K562 (cell line): ENCODE measurements at regions not wholly inside any gene's neighbourhood (a gene's known extent, or its start where the extent isn't known, plus 50 kb on each side); places are given as distances from the start of the nearest gene placed in this dataset.
A peak's percentile ranks its signal among the peaks of the same experiment; 100 is the strongest.

Experiments
- ATAC-seq: fragments of 200-7000 bp; cut with Tn5 transposase; 3 replicates; pipeline ENCODE4 v1.9.1; 2020; ENCODE audit warnings: moderate library complexity
- BruUV-seq: library from RNA; stranded (reverse); fragments of 400-500 nt; replicated peaks from 2 replicates; lab custom pipeline; 2021; lab: Mats Ljungman, UMichigan
- CTCF ChIA-PET: fragments of 300-600 bp; formaldehyde crosslinking; extraction: SDS; loops from one replicate; lab custom pipeline; 2021; ENCODE audit warnings: low intra/inter-chr PET ratio; lab: Yijun Ruan, JAX
- POLR2A ChIA-PET: fragments of 300-600, 350-650 bp; sonication (Branson Sonifier 250); formaldehyde crosslinking; extraction: SDS; loops from one replicate; lab custom pipeline; 2021; ENCODE audit warnings: antibody characterized with exemption, inconsistent platforms; lab: Yijun Ruan, JAX
- DNase-seq, 4 experiments: peaks; one replicate each; pipeline versions ENCODE4 v3.0.0 to v3.0.0-alpha.2; 2011 to 2018; ENCODE audit warnings: low spot score in 3 of 4, mixed read lengths in 3 of 4; ENCODE audit errors: extremely low read depth in 1 of 4
- FAIRE-seq: peaks from 2 replicates; lab custom pipeline; 2011; peaks lifted over from hg19 to GRCh38; lab: Jason Lieb, UNC
- H2AFZ ChIP-seq: 2 replicates; pipeline ENCODE4 v1.6.0; 2011; ENCODE audit warnings: low read depth, low read length, control low read depth, inconsistent platforms
- H3K27ac ChIP-seq: fragments of 200-600 bp; 3 replicates; pipeline ENCODE4 v1.8.0; 2011; ENCODE audit warnings: low read depth, mild to moderate bottlenecking, control low read depth, inconsistent platforms, low read length, moderate library complexity, mixed read lengths; ENCODE audit errors: extremely low read depth
- H3K27me3 ChIP-seq, 2 experiments: fragments of 300-600 bp in 1 of 2; 2 replicates in 1 of 2; 3 replicates in 1 of 2; pipeline versions ENCODE4 v1.6.0 to v1.8.0; 2011; ENCODE audit warnings: inconsistent platforms in 2 of 2, low read length in 2 of 2, mild to moderate bottlenecking in 1 of 2, mixed read lengths in 1 of 2, moderate library complexity in 1 of 2; ENCODE audit not compliant: control insufficient read depth in 2 of 2, insufficient read depth in 2 of 2
- H3K36me3 ChIP-seq: fragments of 300-600 bp; 3 replicates; pipeline ENCODE4 v1.8.0; 2011; ENCODE audit warnings: mild to moderate bottlenecking, low read length, inconsistent platforms; ENCODE audit not compliant: control insufficient read depth, insufficient read depth
- H3K4me1 ChIP-seq, 2 experiments: fragments of 200-600 bp in 1 of 2; replicated peaks in 1 of 2; 2 replicates in 1 of 2; 3 replicates in 1 of 2; pipeline versions ENCODE4 v1.5.1 to v1.8.0; 2011; ENCODE audit warnings: inconsistent platforms in 2 of 2, low read length in 2 of 2, mild to moderate bottlenecking in 1 of 2, mixed read lengths in 1 of 2, moderate library complexity in 1 of 2; ENCODE audit not compliant: control insufficient read depth in 2 of 2, insufficient read depth in 2 of 2
- H3K4me2 ChIP-seq: 2 replicates; pipeline ENCODE4 v1.6.1; 2011; ENCODE audit warnings: low read length, control low read depth, inconsistent platforms, mixed read lengths; ENCODE audit not compliant: insufficient read depth
- H3K4me3 ChIP-seq: fragments of 200-600 bp; sonication (generic), shearing (Covaris generic); 2 replicates; pipeline ENCODE4 v1.5.1; 2016; ENCODE audit warnings: control low read depth, inconsistent platforms
- H3K79me2 ChIP-seq: fragments of 200-600 bp; 3 replicates; pipeline ENCODE4 v1.8.0; 2011; ENCODE audit warnings: low read length, inconsistent platforms; ENCODE audit not compliant: control insufficient read depth, insufficient read depth
- H3K9ac ChIP-seq, 2 experiments: 2 replicates each; pipeline versions ENCODE4 v1.6.0 to v1.6.1; 2011; ENCODE audit warnings: low read depth in 2 of 2, low read length in 2 of 2, control low read depth in 1 of 2, inconsistent platforms in 1 of 2, mild to moderate bottlenecking in 1 of 2, mixed read lengths in 1 of 2; ENCODE audit not compliant: insufficient read depth in 1 of 2
- H3K9me1 ChIP-seq: one replicate; pipeline ENCODE4 v1.6.0; 2011; ENCODE audit warnings: inconsistent platforms, mild to moderate bottlenecking, low read length, moderate library complexity; ENCODE audit not compliant: control insufficient read depth, insufficient read depth
- H3K9me3 ChIP-seq: replicated peaks from 2 replicates; pipeline ENCODE4 v1.5.1; 2011; ENCODE audit warnings: low read depth, low read length, inconsistent platforms; ENCODE audit not compliant: control insufficient read depth, insufficient read depth
- H4K20me1 ChIP-seq: replicated peaks from 2 replicates; pipeline ENCODE4 v1.6.1; 2011; ENCODE audit warnings: low read length, inconsistent platforms, mixed read lengths; ENCODE audit not compliant: control insufficient read depth, insufficient read depth
- ATF2 ChIP-seq: sonication (generic); formaldehyde crosslinking; IDR thresholded peaks from 2 replicates; pipeline ENCODE4 v1.8.1; 2022; ENCODE audit warnings: missing genetic modification reagents
- DACH1 ChIP-seq: fragments of 450-650 bp; IDR thresholded peaks from 2 replicates; pipeline ENCODE4 v1.6.1; 2018; ENCODE audit not compliant: partially characterized antibody
- HOMEZ ChIP-seq: fragments of 250-450 bp; sonication (Bioruptor Pico); IDR thresholded peaks from 2 replicates; pipeline ENCODE4 v1.4.0; 2020; ENCODE audit warnings: mild to moderate bottlenecking, moderate library complexity
- KLF16 ChIP-seq: IDR thresholded peaks from 2 replicates; pipeline ENCODE4 v1.6.1; 2016; ENCODE audit warnings: antibody characterized with exemption
- MTA1 ChIP-seq: fragments of 450-650 bp; IDR thresholded peaks from 2 replicates; pipeline ENCODE4 v1.6.1; 2017; ENCODE audit warnings: borderline replicate concordance
- NFIC ChIP-seq: fragments of 450-650 bp; IDR thresholded peaks from 2 replicates; pipeline ENCODE4 v1.6.1; 2017; ENCODE audit warnings: mild to moderate bottlenecking, inconsistent platforms
- NFRKB ChIP-seq: fragments of 450-650 bp; IDR thresholded peaks from 2 replicates; pipeline ENCODE4 v1.6.1; 2016; ENCODE audit warnings: low read depth
- NRF1 ChIP-seq, 2 experiments: fragments of 450-650 bp; IDR thresholded peaks in 1 of 2; conservative IDR thresholded peaks in 1 of 2; 2 replicates each; pipeline ENCODE4 v1.6.1; 2014; ENCODE audit warnings: mild to moderate bottlenecking in 2 of 2
- PYGO2 ChIP-seq: fragments of 450-650 bp; IDR thresholded peaks from 2 replicates; pipeline ENCODE4 v1.6.1; 2016; ENCODE audit warnings: mild to moderate bottlenecking, missing genetic modification characterization, moderate library complexity, missing compliant biosample characterization
- ZBED1 ChIP-seq: IDR thresholded peaks from 2 replicates; pipeline ENCODE4 v1.6.1; 2014
- ZNF507 ChIP-seq: conservative IDR thresholded peaks from 2 replicates; pipeline ENCODE4 v1.6.1; 2017; ENCODE audit warnings: missing genetic modification characterization, missing compliant biosample characterization
- ZNF77 ChIP-seq: fragments of 250-450 bp; sonication (Bioruptor Pico); IDR thresholded peaks from 2 replicates; pipeline ENCODE4 v1.5.0; 2020
- WGBS: fragments of 100-300 bp; shearing (Covaris generic); methylation state at CpG from one replicate; pipeline ENCODE4 v1.1.6; 2016; ENCODE audit warnings: low coverage, mixed read lengths; ENCODE audit not compliant: insufficient coverage; ENCODE audit errors: missing lambda C conversion rate; 5-methylcytosine and 5-hydroxymethylcytosine counted together
- in situ Hi-C: fragments of 300-500 bp; cut with MboI; formaldehyde crosslinking; loops from 4 replicates; pipeline ENCODE4 v1.15.0; 2018; ENCODE audit warnings: inconsistent platforms, mixed read lengths
- intact Hi-C: fragments of 100-400 bp; cut with micrococcal nuclease; formaldehyde crosslinking; loops from 2 replicates; pipeline ENCODE4 v1.14.2; 2022

DNA sequence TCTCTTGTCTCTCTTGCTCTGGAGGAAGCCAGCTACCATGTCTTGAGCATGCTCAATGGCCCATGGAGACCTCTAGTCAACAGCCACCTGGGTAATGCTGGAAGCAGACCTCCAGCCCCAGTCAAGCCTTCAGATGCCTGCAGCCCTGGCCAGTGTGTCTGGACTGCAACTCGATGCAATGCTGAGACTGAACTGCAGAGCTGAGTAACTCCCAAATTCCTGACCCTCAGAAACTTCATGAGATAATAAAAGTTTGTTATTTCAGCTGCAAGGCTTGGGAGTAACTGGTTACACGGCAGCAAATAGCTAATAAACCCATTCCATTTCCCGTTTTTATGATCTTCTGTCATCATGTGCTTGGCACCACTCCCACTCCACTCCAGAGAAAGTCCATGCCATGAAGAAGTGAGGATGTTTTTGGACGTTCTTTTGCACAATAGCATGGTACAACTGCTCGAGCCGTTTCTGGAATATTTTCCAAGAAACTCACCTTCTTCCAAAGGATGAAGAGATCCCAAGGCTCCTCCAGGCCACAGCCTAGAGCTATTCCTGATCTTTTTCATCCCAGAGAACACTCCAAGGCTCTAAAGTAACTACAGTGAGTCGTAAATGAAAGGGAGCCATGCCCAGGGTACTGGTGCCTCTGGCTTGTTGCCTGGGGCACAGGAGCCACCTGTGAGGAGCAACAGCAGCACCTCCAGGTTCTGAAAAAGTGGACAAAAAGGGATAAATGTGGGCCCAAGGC lies 72.0 kb upstream of the KLF13 start:
- intact Hi-C loops (no loop called here), in situ Hi-C loops (no loop called here)
- Histone ChIP-seq H3K9me1 (peaks cover 3% of the 10 kb centered on the region), H3K9ac (no peak overlapping the region), H3K4me3 (no peak overlapping the region), H3K4me2 (no peak overlapping the region), H4K20me1 (no peaks in the 10 kb centered on the region), H3K4me1 (0 out of 5 replicates have a peak, but pooled peaks cover 0 to 4% of the 10 kb centered on the region in 2 experiments), H3K27ac (no peak overlapping the region), H3K27me3 (peaks cover 10 to 31% of the 10 kb centered on the region in 2 experiments; a peak in 4 of 5 replicates), H2AFZ (no peak overlapping the region), H3K36me3 (no peaks in the 10 kb centered on the region), H3K79me2 (no peaks in the 10 kb centered on the region), H3K9me3 (no peaks in the 10 kb centered on the region)
- FAIRE-seq (no peak), ATAC-seq (no peak), DNase-seq (no peak)
- no TSS peak for BruUV-seq
- ChIA-PET CTCF (no interaction called here), POLR2A (interaction anchor here (0.6 kb wide), 1 partner anchor 13 kb away, joined by 3 read pairs; no protein-coding TSS in a partner anchor)
- TF ChIP-seq ATF2 (no peak), NRF1 (conservative IDR thresholded peaks at IDR 0.05 in 1 of 2, IDR thresholded peaks at IDR 0.05 in 1 of 2) (peak in 1 of 2 experiments; percentile 26; a peak in 1 of 4 replicates), ZNF77 (CRISPR knock-in tag) (no peak)
- WGBS: 1% methylated on average over 7 of the region's 7 CpGs

DNA sequence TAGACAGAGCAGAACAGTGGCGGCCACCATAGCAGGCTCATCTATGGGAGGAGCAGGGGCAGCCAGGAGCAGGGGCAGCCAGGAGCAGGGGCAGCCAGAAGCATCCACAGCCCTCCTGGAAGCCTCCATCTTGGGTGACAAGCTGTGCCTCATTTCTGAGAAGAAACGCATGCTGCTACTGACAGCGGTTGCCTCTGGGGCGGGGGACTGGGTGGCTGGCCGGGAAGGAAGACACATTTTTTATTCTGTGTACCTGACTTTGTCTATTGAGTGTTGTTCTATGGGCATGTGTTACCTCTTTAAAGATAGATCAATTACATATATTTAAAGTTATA lies 71.5 kb upstream of the KLF13 start:
- Histone ChIP-seq H3K4me1 (0 out of 5 replicates have a peak, but pooled peaks cover 0 to 4% of the 10 kb centered on the region in 2 experiments), H3K27me3 (peaks cover 8 to 25% of the 10 kb centered on the region in 2 experiments; a peak in 4 of 5 replicates), H3K9ac (no peak overlapping the region), H3K9me3 (no peaks in the 10 kb centered on the region), H2AFZ (no peak overlapping the region), H3K27ac (no peak overlapping the region), H3K4me3 (no peak overlapping the region), H3K79me2 (no peaks in the 10 kb centered on the region), H4K20me1 (no peaks in the 10 kb centered on the region), H3K9me1 (peaks cover 3% of the 10 kb centered on the region), H3K4me2 (no peak overlapping the region), H3K36me3 (no peaks in the 10 kb centered on the region)
- intact Hi-C loops (no loop called here), in situ Hi-C loops (no loop called here)
- CTCF ChIA-PET: no interaction called here
- no peak for ATAC-seq
- WGBS: 0% methylated on average over 5 of the region's 5 CpGs
- no peak for DNase-seq
- no TSS peak for BruUV-seq
- POLR2A ChIA-PET: interaction anchor here (0.6 kb wide), 1 partner anchor 14 kb away, joined by 3 read pairs; no protein-coding TSS in a partner anchor
- no peak for FAIRE-seq
- TF ChIP-seq DACH1 (no peak), ZBED1 (no peak), MTA1 (no peak), HOMEZ (CRISPR knock-in tag) (no peak), PYGO2 (no peak), KLF16 (no peak), NFIC (no peak), NFRKB (no peak), ZNF507 (tag) (no peak)
